Germinal center (tissue), 1 donor: ENCODE measurements at regions not wholly inside any gene's neighbourhood (a gene's known extent, or its start where the extent isn't known, plus 50 kb on each side); places are given as distances from the start of the nearest gene placed in this dataset.
"Not testable (repeated sequence)": the region's sequence is repeated elsewhere in the genome, so short reads cannot be mapped to it uniquely, and the experiment has no call there.

ENCODE experiments used
- DNase-seq: peaks from one replicate; pipeline ENCODE4 v3.0.0; 2012; ENCODE audit warnings: mixed read lengths, low spot score

DNA sequence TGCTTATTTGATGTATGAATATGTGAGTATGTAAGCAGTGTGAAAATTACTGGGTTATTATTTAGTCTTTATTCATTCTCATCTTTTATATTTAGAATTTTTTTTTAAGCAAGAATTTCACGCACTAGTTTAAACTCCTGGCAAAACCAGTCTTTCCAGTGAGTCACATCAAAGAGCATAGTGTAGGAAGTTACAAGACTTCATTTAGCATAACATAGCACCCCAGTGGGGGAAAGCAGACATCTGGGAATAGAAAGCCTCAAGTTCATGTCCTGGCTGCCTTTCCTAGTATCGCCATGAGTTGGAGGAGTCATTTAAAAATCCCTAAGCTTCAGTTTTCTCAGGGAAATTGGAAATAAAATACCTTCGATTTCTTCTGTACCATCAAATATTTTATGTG lies 408.3 kb downstream of the NUP35 start:
- DNase-seq = no peak

GRCh38 chr2:183533021-183533420 lies 408.8 kb downstream of the NUP35 start:
- no peak for DNase-seq

DNA sequence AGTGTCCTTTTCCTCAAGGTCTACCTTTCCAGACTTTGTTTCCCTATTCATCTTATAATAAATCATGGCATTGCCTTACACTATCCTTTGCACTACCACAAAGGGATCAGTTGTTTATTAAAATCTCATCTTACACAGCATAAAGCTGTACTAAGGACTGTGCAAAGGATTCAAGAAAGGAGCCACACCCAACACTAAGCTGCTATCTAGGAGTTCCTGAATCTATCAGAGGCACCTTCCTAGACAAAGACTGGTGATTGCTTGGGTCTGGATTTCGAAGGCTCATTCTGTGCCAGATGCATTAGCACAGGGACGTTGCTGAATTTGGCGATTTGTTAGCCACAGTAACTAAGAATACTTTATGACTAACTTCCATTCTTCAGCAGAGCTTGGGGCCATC lies 412.0 kb downstream of the NUP35 start:
- DNase-seq = no peak

DNA sequence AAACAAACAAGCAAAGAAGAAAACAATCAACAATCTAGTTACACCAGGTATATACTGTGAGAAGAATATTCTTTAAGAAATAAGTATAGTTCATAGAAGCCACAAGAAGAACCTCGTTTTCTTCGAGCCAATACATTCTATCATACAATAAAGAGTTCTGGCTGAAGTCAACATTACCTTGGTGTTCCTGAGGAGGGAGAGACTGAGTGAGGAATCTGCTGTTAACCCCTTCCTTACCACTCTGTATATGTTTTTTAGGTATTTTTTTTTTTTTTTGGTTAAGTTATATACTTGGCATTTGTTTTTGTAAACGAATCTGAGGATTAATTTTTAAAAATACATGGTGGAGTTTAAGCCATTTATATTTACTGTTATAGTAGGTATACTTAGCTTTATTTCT lies 412.5 kb downstream of the NUP35 start:
- DNase-seq = no peak

DNA sequence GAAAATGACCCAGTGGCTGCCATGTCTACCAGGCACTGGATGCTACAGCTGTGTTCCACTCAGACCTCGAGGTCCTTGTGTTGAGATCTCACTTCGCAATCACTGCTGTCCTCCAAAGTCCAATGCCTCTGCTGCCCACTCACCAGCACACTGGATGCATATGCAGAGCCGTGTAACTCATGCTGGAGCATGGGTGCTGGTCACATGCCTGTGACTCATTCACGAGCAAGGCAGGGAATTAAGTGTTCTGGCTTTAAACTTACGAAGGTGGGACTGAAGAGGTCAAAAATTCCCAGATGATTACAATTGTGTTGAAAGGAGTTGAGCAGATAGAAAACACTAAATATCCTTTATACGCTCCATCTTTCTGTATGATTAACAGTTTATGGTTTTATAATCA lies 417.5 kb downstream of the NUP35 start:
- DNase-seq = no peak

- DNase-seq = no peak
Observed at GRCh38 chr2:183542606-183543005, 418.4 kb downstream of the NUP35 start.

- DNase-seq = no peak
Observed at GRCh38 chr2:183543222-183543621, 419.0 kb downstream of the NUP35 start.

GRCh38 chr2:183543731-183544130 lies 419.5 kb downstream of the NUP35 start:
- peak; percentile 22 for DNase-seq

DNA sequence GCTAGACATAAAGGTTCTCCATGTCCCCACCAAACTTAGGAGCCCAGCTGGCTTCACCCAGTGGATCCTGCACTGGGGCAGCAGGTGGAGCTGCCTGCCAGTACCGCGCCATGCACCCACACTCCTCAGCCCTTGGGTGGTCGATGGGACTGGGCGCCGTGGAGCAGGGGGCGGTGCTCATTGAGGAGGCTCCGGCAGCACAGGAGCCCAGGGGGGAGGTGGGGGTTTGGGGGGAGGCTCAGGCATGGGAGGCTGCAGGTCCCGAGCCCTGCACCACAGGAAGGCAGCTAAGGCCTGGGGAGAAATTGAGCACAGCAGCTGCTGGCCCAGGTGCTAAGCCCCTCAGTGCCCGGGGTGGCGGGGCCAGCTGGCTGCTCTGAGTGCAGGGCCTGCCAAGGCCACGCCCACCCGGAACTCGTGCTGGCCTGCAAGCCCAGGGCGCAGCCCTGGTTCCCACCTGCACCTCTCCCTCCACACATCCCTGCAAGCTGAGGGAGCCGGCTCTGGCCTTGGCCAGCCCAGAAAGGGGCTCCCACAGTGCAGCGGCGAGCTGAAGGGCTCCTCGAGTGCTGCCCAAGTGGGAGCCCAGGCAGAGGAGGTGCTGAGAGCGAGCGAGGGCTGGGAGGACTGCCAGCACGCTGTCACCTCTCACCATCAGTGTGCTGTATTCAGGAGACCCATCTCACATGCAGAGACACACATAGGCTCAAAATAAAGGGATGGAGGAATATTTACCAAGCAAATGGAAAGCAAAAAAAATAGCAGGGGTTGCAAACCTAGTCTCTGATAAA lies 422.5 kb downstream of the NUP35 start:
- DNase-seq = not testable (repeated sequence)

DNA sequence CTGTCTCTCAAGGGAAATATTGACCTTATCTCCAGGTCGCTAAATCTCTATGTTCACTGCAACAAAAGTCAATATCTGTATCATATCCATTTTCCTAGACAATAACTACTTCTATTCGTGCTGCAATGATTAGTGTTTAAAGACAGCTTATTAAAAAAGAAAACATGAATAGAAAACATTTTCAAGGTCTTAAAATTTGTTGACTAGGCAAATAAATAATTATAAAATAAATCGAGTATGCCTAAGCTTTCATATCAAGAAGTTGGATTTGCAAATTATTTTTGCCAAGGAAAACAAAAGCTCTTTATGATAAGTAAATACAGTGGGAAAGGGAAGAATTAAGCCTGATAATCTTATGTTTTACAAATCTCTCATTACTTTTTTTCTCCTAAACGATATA lies 428.5 kb downstream of the NUP35 start:
- DNase-seq = no peak

DNA sequence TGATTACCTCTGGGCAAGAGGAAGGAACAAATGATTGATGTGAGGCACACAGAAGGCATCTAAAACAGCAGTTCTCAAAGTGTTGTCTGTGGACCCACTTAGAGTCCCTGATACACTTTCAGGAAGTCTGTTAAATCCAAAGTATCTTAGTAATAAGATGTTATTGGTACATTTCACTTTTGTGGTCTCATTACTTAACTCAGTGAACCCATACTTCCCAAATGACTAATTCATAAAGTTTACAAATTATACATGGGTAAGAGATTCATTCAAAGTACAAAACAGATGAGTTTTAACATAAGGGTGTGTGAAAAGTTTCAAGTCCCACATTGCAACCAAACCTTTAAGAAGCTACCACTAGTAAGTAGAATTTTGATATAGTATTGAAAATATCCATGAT lies 440.5 kb downstream of the NUP35 start:
- DNase-seq = no peak

- DNase-seq = no peak
Observed at GRCh38 chr2:183575481-183575880, 451.2 kb downstream of the NUP35 start.

DNA sequence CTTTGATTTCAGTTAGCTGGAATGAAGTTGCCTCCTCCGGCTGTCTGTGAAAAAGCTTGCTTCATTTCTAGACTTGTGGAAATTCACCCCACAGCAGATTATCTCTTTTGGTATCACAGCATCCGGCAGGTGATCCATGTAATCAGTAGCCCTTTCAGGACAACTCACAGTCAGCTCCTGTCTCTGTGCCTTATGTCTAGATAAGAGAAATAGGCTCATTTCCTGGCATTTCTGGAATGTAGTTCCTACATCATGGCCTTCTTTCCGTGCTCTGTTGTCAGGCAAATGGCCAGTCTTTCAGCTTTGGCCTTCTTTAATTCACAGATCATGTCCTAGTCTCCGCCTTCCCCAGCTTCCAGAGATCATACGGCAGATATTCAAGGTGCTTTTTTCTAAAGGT lies 455.4 kb downstream of the NUP35 start:
- DNase-seq = no peak

GRCh38 chr2:183592271-183592670 lies 468.0 kb downstream of the NUP35 start:
- no peak for DNase-seq

DNA sequence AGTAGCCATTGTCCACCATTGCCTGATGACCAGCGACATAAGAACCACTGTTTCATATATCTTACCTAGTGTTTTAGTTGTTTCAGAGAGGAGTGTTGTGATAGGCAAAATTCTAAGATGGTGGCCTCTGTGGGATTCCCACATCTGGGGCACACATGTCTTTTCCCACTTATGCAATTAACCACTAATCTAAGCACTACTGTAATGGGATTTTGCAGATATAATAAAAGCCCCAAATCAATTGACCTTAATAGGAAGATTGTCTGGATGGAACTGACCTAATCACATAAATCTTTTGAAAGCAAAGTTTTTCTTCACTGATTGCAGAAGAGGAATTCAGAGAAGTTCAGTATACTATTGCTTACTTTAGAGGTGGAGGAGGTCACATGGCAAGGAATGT lies 469.9 kb downstream of the NUP35 start:
- no peak for DNase-seq

DNA sequence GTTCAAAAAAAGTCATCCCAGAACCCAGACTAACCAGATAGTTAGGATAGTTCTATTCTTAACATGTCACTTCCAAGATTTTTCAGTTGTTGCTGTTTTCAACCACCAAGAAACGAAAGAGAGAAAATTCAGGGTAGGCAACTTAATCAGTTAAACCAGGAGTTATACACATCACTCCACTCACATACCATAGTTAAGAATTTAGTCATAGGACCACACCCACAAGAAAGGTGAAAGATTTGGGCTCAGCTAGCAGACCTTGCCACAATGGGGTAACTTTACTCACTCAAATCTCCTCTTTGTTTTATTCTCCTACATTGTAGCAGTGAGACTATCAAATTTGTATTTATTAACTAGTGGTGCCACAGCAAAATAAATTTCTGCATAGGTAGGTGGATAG lies 473.6 kb downstream of the NUP35 start:
- DNase-seq = no peak

DNA sequence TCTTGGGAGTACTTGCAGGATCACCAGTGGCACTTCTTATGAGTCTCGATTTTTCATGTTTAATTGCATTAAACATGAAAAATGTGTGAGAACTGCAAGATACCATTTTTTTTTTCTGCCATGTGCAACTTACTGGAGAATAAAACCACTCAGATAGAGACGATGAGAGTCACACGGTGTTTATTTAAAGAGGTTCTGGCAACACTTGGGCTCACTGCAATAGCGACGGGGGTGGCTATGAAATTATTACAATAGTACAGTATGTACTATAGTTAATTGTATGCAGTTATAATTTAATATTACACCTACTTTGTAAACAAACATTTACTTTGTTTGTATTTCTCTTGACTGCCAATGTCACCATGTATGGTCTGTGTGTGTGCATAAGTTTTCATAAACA lies 479.8 kb downstream of the NUP35 start:
- no peak for DNase-seq

- no peak for DNase-seq
Observed at GRCh38 chr2:183605440-183605839, 481.2 kb downstream of the NUP35 start.

DNA sequence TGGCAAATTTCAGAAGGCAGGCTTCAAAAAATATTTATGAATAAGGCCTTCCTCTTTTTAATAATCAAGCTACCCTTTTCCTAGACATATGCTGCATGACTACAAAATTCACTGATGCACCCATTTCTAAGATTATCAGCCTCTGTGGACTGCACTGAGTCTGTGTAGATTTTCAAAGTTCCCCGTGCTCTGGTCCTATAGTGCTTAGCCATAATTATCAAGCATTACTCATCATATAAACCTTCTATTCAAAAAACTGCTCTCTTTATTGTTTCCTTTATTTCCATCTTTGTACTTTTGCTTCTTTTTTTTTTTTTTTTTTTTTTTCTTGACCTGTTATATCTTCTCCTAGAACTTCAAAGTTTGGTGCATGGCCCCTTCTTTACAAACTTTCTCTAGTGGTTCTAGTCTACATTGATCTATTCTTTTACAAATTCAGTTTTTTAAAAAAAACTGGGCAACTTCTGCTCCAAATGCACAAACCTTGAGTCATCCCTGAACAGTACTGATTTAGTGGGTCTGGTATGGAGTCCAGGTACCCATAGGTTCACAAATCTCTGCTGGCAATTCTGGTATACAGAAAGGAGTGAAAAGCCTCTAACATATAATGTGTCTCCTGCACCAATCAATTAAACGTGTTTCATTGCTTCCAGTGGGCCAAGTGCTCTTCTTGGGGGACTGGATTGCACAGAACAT lies 481.9 kb downstream of the NUP35 start:
- DNase-seq = no peak

DNA sequence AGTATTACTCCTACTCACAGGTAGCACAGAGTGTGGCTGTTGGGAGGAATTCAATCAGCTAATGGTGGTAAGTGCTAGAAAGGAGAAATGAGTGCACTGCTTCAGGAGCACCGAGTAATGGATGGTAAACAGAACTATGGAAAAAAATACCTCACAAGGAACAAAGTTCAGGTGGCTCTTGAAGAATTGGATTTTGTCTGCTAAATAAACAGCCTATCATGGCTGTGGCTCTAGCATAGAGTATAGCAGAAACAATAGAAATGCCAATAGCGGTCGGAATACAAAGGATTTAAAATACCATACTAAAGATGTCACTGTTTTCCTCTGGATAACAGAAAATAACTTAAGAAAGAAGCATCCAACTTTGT lies 482.5 kb downstream of the NUP35 start:
- DNase-seq = no peak

DNA sequence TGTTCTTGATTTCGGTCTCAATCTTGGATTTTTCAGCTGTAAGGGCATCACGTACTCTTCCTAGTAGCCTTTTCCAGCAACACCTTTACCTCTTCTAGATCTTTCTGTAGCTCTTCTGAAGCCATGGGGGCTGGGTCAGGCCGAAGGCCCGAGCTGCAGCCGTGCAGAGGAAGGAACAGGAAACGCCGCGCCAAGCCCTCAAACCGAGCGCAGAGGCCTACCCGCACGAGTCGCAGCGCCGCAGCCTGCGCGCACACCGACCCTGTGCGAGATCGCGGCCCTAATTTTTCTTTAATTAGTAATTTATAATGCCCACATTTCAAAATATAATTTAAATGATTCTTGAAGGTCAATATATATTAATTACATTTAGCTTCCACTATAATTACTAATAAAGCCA lies 483.8 kb downstream of the NUP35 start:
- DNase-seq = no peak

DNA sequence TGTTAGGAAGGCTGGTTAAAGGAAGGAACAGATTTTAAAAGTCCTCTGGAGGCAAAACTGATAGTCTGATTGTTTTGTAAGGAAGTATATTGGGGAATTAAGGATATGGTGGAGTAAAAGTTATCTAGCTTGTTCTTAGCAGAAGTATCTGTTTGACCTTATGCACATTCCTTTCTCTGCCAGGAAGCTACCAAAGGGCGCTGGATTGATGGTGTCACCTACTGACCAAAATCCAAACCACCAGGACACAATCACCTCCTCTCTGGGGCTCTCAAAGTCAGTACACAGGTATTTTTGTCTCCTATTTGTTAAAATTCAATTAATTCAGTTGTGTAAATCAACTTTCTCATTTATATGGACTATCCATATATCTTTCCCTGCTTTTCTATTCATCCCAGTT lies 484.5 kb downstream of the NUP35 start:
- DNase-seq = no peak

- DNase-seq = no peak
Observed at GRCh38 chr2:183610724-183611123, 486.5 kb downstream of the NUP35 start.
